Spleen (tissue), 11 donors: ENCODE measurements at regions not wholly inside any gene's neighbourhood (a gene's known extent, or its start where the extent isn't known, plus 50 kb on each side); places are given as distances from the start of the nearest gene placed in this dataset.

Experiments used
- DNase-seq: peaks from one replicate; pipeline ENCODE4 v3.0.0-alpha.2; 2020
- H3K27ac ChIP-seq, 8 donors: fragments of 200-600 bp; sonication (generic) in 7 of 8; 1 replicate in 4 of 8; 2 replicates in 4 of 8; pipeline versions ENCODE4 v1.5.0 to v1.8.0; 2016 to 2021; ENCODE audit warnings: inconsistent platforms in 4 of 8, mild to moderate bottlenecking in 4 of 8, moderate library complexity in 1 of 8
- H3K27me3 ChIP-seq, 7 donors: fragments of 200-600 bp; sonication (generic) in 6 of 7; replicated peaks in 1 of 7; 1 replicate in 4 of 7; 2 replicates in 3 of 7; pipeline versions ENCODE4 v1.5.0 to v1.8.0; 2016 to 2021; ENCODE audit warnings: inconsistent platforms in 3 of 7, mild to moderate bottlenecking in 1 of 7
- H3K36me3 ChIP-seq, 6 donors: fragments of 200-600 bp; sonication (generic) in 5 of 6; 1 replicate in 4 of 6; 2 replicates in 2 of 6; pipeline versions ENCODE4 v1.5.0 to v1.8.0; 2016 to 2021; ENCODE audit warnings: inconsistent platforms in 2 of 6
- H3K4me1 ChIP-seq, 6 donors: fragments of 200-600 bp; sonication (generic) in 5 of 6; 1 replicate in 3 of 6; 2 replicates in 3 of 6; pipeline versions ENCODE4 v1.5.0 to v1.8.0; 2016 to 2021; ENCODE audit warnings: inconsistent platforms in 3 of 6
- H3K4me3 ChIP-seq, 8 donors: fragments of 200-600 bp; sonication (generic) in 7 of 8; 1 replicate in 4 of 8; 2 replicates in 4 of 8; pipeline versions ENCODE4 v1.5.0 to v1.8.0; 2016 to 2021; ENCODE audit warnings: inconsistent platforms in 4 of 8, mild to moderate bottlenecking in 4 of 8, moderate library complexity in 2 of 8
- H3K9me3 ChIP-seq, 8 donors: fragments of 200-600 bp; sonication (generic) in 7 of 8; 1 replicate in 4 of 8; 2 replicates in 4 of 8; pipeline versions ENCODE4 v1.5.0 to v1.8.0; 2016 to 2021; ENCODE audit warnings: inconsistent platforms in 4 of 8
- CTCF ChIP-seq, 11 experiments: fragments of 200-600 bp in 7 of 11; fragments of 450-650 bp in 4 of 11; sonication (generic) in 4 of 11; IDR thresholded peaks in 8 of 11; conservative IDR thresholded peaks in 3 of 11; 1 replicate in 7 of 11; 2 replicates in 4 of 11; pipeline versions ENCODE4 v1.4.0 to v1.8.0; 2016 to 2021; ENCODE audit warnings: antibody characterized with exemption in 11 of 11, inconsistent platforms in 4 of 11, mild to moderate bottlenecking in 1 of 11
- POLR2A ChIP-seq, 3 donors: fragments of 450-650 bp; IDR thresholded peaks; one replicate each; pipeline ENCODE4 v1.5.1; 2017; ENCODE audit warnings: antibody characterized with exemption in 3 of 3, mild to moderate bottlenecking in 1 of 3
- POLR2AphosphoS5 ChIP-seq, 3 donors: sonication (generic); formaldehyde crosslinking; IDR thresholded peaks; one replicate each; pipeline ENCODE4 v1.5.1; 2017; ENCODE audit warnings: antibody characterized with exemption in 3 of 3
- WGBS, 5 donors: extraction: QIAGEN DNeasy Blood & Tissue Kit in 3 of 5; methylation state at CpG; one replicate each; pipeline versions ENCODE4 v1.1.5 to v1.1.7; 2013 to 2018; 5-methylcytosine and 5-hydroxymethylcytosine counted together
- intact Hi-C: fragments of 100-400 bp; cut with DNase I; formaldehyde crosslinking; loops from one replicate; pipeline ENCODE4 v1.15.0; 2023; ENCODE audit warnings: low total_unique reads
- donor health status: healthy with polysubstance abuse.
- donor health status: DM: no; HTN: no; CAD: no; lungs with moderate emphysema.
- donor health status: DM: no; HTN: no; CAD: no.
- donor health status: Bipolar disorder and iron deficiency.
- donor health status: healthy.
- donor health status: DM: no; HTN: no; CAD: no.
- donor health status: DM: yes; HTN: yes; CAD: no.

DNA sequence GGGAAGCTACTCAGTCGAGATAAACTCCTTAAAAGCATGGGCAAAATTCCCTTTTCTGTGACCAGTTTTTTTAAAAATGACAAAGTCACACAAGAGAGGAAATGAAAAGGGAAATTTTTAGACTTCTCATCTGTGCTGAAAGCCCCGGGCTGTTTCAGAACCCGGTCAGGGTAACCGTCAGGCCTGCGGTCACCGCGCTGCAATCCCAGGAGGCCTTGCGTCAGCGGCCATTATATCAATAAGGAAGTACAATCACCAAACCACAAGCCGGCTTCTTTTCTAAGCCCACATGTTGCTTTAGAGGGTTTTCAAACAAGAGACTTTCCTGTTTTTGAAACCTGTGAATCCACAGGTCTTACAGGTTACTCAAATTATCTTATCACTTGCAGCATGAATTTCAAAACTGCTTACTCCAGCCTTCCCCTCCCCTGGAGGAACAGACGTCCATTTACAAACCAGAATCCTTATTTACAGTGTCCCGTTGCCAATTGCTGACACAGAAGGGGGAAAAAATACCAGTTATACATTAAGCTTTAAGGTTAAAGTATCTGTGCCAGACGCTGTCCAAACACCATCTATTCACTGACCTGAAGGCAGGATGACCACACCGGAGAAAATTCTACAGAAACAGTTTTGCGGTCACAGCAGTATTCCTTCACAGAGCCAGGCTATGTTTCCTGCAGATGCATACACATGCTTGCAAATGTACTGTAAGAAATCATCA lies 165.3 kb downstream of the TOMM20 start:
- peak overlapping the region in 3 of 8 donors; percentile 2 to 58 (median 10) for H3K4me3 ChIP-seq
- TF ChIP-seq CTCF (IDR thresholded peaks at IDR 0.05 in 8 of 11, conservative IDR thresholded peaks at IDR 0.05 in 3 of 11) (peak in 2 of 11 experiments; percentile 8 to 9), POLR2A (IDR thresholded peaks at IDR 0.05) (no peak), POLR2AphosphoS5 (IDR thresholded peaks at IDR 0.05) (peak; percentile 75 to 86 (median 81))
- peak; percentile 97 for DNase-seq
- no peaks in the 10 kb centered on the region for H3K36me3 ChIP-seq
- WGBS, 5 donors: 17 to 34% (median 23%) methylated on average over 15 of the region's 15 CpGs
- H3K27me3 ChIP-seq: no peaks in the 10 kb centered on the region
- H3K27ac ChIP-seq: peak overlapping the region; percentile 48 to 94 (median 90)
- H3K9me3 ChIP-seq: no peaks in the 10 kb centered on the region
- intact Hi-C loops: no loop called here
- H3K4me1 ChIP-seq: peaks cover 43 to 83% (median 67%) of the 10 kb centered on the region in 6 donors

GRCh38 chr1:234962340-234962989 lies 166.2 kb downstream of the TOMM20 start:
- TF ChIP-seq POLR2A (IDR thresholded peaks at IDR 0.05): no peak
- TF ChIP-seq POLR2AphosphoS5 (IDR thresholded peaks at IDR 0.05): peak in 1 of 3 donors; percentile 15
- Histone ChIP-seq H3K4me1 (peaks cover 43 to 89% (median 71%) of the 10 kb centered on the region in 6 donors), H3K4me3 (peak overlapping the region in 3 of 8 donors; percentile 1 to 58 (median 10)), H3K27me3 (no peaks in the 10 kb centered on the region), H3K9me3 (no peaks in the 10 kb centered on the region), H3K27ac (peak overlapping the region; percentile 48 to 94 (median 90)), H3K36me3 (no peaks in the 10 kb centered on the region)
- 14 to 29% (median 20%) methylated on average over 9 of the region's 9 CpGs for WGBS, 5 donors
- DNase-seq: no peak
- intact Hi-C loops: no loop called here

GRCh38 chr1:234961456-234962339 lies 166.9 kb downstream of the TOMM20 start:
- WGBS, 5 donors: 42 to 61% (median 52%) methylated on average over 9 of the region's 9 CpGs
- intact Hi-C loops: no loop called here
- Histone ChIP-seq H3K4me1 (peaks cover 43 to 96% (median 75%) of the 10 kb centered on the region in 6 donors), H3K36me3 (no peaks in the 10 kb centered on the region), H3K27me3 (no peaks in the 10 kb centered on the region), H3K27ac (peak overlapping the region; percentile 48 to 94 (median 90)), H3K9me3 (no peaks in the 10 kb centered on the region), H3K4me3 (peak overlapping the region in 1 of 8 donors; percentile 58)
- TF ChIP-seq CTCF (IDR thresholded peaks at IDR 0.05 in 8 of 11, conservative IDR thresholded peaks at IDR 0.05 in 3 of 11) (no peak), POLR2AphosphoS5 (IDR thresholded peaks at IDR 0.05) (no peak), POLR2A (IDR thresholded peaks at IDR 0.05) (no peak)
- DNase-seq: no peak

DNA sequence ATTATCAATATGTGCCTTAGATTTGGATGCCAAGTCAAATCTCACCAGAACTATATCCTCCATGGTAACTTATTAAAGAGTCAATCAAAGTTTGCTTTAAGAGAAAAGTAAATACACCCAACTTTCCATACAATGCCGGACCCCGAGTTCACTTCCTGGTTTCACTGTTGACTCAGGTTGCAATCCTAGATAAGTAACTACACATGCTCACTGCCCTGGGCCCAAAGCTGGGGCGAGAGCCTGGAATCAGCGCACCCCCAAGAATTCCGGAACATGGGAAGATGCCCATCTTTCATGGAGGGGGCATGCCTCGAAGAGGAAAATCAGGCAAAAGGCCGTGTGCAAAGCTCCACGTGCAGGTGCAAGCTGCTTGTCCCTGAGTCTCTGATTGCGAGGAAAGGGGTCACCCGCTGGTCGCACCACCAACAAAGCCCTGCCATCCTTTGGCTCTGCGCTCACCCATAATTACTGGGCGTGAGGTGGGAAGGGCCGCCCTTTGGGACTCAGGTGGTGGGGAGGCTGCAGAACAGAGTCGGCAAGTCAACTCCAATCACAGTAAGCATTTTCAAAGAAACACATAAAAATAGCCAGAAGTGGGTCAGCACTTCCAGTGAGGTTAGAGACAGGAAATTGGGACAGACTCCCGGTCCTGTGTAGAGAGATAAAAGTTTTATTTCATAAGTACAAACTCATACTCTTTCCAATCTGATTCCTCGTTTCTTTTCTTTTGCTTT lies 167.7 kb downstream of the TOMM20 start:
- Histone ChIP-seq H3K27me3 (no peaks in the 10 kb centered on the region), H3K4me1 (peaks cover 46 to 100% (median 82%) of the 10 kb centered on the region in 6 donors), H3K9me3 (no peaks in the 10 kb centered on the region), H3K4me3 (peak overlapping the region in 1 of 8 donors; percentile 58), H3K36me3 (no peaks in the 10 kb centered on the region), H3K27ac (peak overlapping the region in 7 of 8 donors; percentile 88 to 94 (median 90))
- intact Hi-C loops: no loop called here
- WGBS, 5 donors: 43 to 58% (median 47%) methylated on average over 17 of the region's 17 CpGs
- TF ChIP-seq CTCF (IDR thresholded peaks at IDR 0.05 in 8 of 11, conservative IDR thresholded peaks at IDR 0.05 in 3 of 11) (no peak), POLR2AphosphoS5 (IDR thresholded peaks at IDR 0.05) (peak in 1 of 3 donors; percentile 30)
- DNase-seq: no peak
